ENCODE measurements at regions not wholly inside any gene's neighbourhood (a gene's known extent, or its start where the extent isn't known, plus 50 kb on each side); places are given as distances from the start of the nearest gene placed in this dataset.
A peak's percentile ranks its signal among the peaks of the same experiment; 100 is the strongest.

GRCh38 chr10:36499693-36500092, 625.7 kb upstream of the ANKRD30A start:
- no peak overlapping the region for H2AFZ ChIP-seq (ENCODE audit: low read depth, low read length)
- H3K9me3 ChIP-seq (replicated peaks; ENCODE audit: control insufficient read depth, insufficient read depth, low read length): no peaks in the 10 kb centered on the region
- H3K9ac ChIP-seq (replicated peaks; ENCODE audit: extremely low read depth, insufficient read depth, low read length): no peak overlapping the region
- H4K20me1 ChIP-seq (replicated peaks; ENCODE audit: control insufficient read depth, extremely low read depth, insufficient read depth, low read length): no peaks in the 10 kb centered on the region
- H3K4me3 ChIP-seq (replicated peaks in 1 of 3; ENCODE audit: insufficient read depth in 1 of 3, low read depth in 1 of 3, low read length in 3 of 3): no peak overlapping the region
- ChIA-PET CTCF (interaction anchor here (2.0 kb wide), 1 partner anchor 10 kb away, joined by 5 read pairs; no protein-coding TSS in a partner anchor), POLR2A (no interaction called here)
- H3K36me3 ChIP-seq (ENCODE audit: control insufficient read depth in 2 of 2, extremely low read depth in 1 of 2, insufficient read depth in 2 of 2, low read length in 2 of 2): no peaks in the 10 kb centered on the region
- no TSS peak for BruUV-seq (replicated peaks)
- DNase-seq (ENCODE audit: low read depth, low spot score) (peak; percentile 75), FAIRE-seq (peak; percentile 55)
- peaks cover 5% of the 10 kb centered on the region for H3K4me1 ChIP-seq (ENCODE audit: control insufficient read depth, extremely low read depth, insufficient read depth, low read length)
- H3K9me1 ChIP-seq (replicated peaks; ENCODE audit: control insufficient read depth, extremely low read depth, insufficient read depth, low read length): no peaks in the 10 kb centered on the region
- peak; percentile 66 for TF ChIP-seq FOS (IDR thresholded peaks at IDR 0.05; ENCODE audit: borderline replicate concordance, insufficient read depth, low read length)
- no peak for TF ChIP-seq CTCF (IDR thresholded peaks at IDR 0.05; ENCODE audit: extremely low read depth in 1 of 2, insufficient read depth in 1 of 2, low read depth in 1 of 2, low read length in 2 of 2)
- peak; percentile 16 for TF ChIP-seq GATA2 (IDR thresholded peaks at IDR 0.05; ENCODE audit: insufficient read depth, insufficient read length, low read depth, low read length)
- peak; percentile 22 for TF ChIP-seq JUN (IDR thresholded peaks at IDR 0.05; ENCODE audit: borderline replicate concordance, insufficient read depth, insufficient read length, low read depth)
- intact Hi-C loops (cut with micrococcal nuclease) (no loop called here), dilution Hi-C loops (cut with MboI; ENCODE audit: extremely low pct_ligation_motif_present, low sequenced_read_pairs) (no loop called here)
- H3K27me3 ChIP-seq (ENCODE audit: control insufficient read depth in 2 of 2, insufficient read depth in 2 of 2, low read length in 2 of 2): no peaks in the 10 kb centered on the region
- no peak overlapping the region for H3K27ac ChIP-seq (ENCODE audit: insufficient read depth, low read depth, low read length)
- no peak overlapping the region for H3K4me2 ChIP-seq (ENCODE audit: insufficient read depth, low read length)
- H3K79me2 ChIP-seq (ENCODE audit: control insufficient read depth, insufficient read depth, low read length): no peaks in the 10 kb centered on the region

GRCh38 chr10:36496758-36497157, 628.6 kb upstream of the ANKRD30A start:
- dilution Hi-C loops (cut with MboI; ENCODE audit: extremely low pct_ligation_motif_present, low sequenced_read_pairs): no loop called here

More at GRCh38 chr10:36496758-36497157, 628.6 kb upstream of the ANKRD30A start:
- DNase-seq (ENCODE audit: low read depth, low spot score): no peak
- H3K9me3 ChIP-seq (replicated peaks; ENCODE audit: control insufficient read depth, insufficient read depth, low read length): no peaks in the 10 kb centered on the region
- no peak overlapping the region for H2AFZ ChIP-seq (ENCODE audit: low read depth, low read length)
- H4K20me1 ChIP-seq (replicated peaks; ENCODE audit: control insufficient read depth, extremely low read depth, insufficient read depth, low read length): no peaks in the 10 kb centered on the region
- no peaks in the 10 kb centered on the region for H3K79me2 ChIP-seq (ENCODE audit: control insufficient read depth, insufficient read depth, low read length)
- ChIA-PET CTCF (no interaction called here), POLR2A (no interaction called here)
- H3K4me1 ChIP-seq (ENCODE audit: control insufficient read depth, extremely low read depth, insufficient read depth, low read length): peaks cover 30% of the 10 kb centered on the region
- no peak overlapping the region for H3K4me3 ChIP-seq (replicated peaks in 1 of 3; ENCODE audit: insufficient read depth in 1 of 3, low read depth in 1 of 3, low read length in 3 of 3)
- TF ChIP-seq MAX (IDR thresholded peaks at IDR 0.05; ENCODE audit: insufficient read depth, insufficient read length): no peak
- no peak for TF ChIP-seq EZH2 (IDR thresholded peaks at IDR 0.05; ENCODE audit: borderline replicate concordance, low read depth, low read length, severe bottlenecking)
- TF ChIP-seq JUN (IDR thresholded peaks at IDR 0.05; ENCODE audit: borderline replicate concordance, insufficient read depth, insufficient read length, low read depth): no peak
- no peak for TF ChIP-seq POLR2AphosphoS5 (IDR thresholded peaks at IDR 0.05; ENCODE audit: insufficient read depth, low read depth, low read length)
- no peak overlapping the region for H3K4me2 ChIP-seq (ENCODE audit: insufficient read depth, low read length)
- no peaks in the 10 kb centered on the region for H3K27me3 ChIP-seq (ENCODE audit: control insufficient read depth in 2 of 2, insufficient read depth in 2 of 2, low read length in 2 of 2)
- no peaks in the 10 kb centered on the region for H3K9me1 ChIP-seq (replicated peaks; ENCODE audit: control insufficient read depth, extremely low read depth, insufficient read depth, low read length)
- H3K27ac ChIP-seq (ENCODE audit: insufficient read depth, low read depth, low read length): no peak overlapping the region
- intact Hi-C loops (cut with micrococcal nuclease): no loop called here
- H3K9ac ChIP-seq (replicated peaks; ENCODE audit: extremely low read depth, insufficient read depth, low read length): no peak overlapping the region
- no TSS peak for BruUV-seq (replicated peaks)
- H3K36me3 ChIP-seq (ENCODE audit: control insufficient read depth in 2 of 2, extremely low read depth in 1 of 2, insufficient read depth in 2 of 2, low read length in 2 of 2): no peaks in the 10 kb centered on the region
- no peak for FAIRE-seq

All from endothelial cell of umbilical vein (primary cell).